Transverse colon (tissue), 4 donors: ENCODE measurements at regions not wholly inside any gene's neighbourhood (a gene's known extent, or its start where the extent isn't known, plus 50 kb on each side); places are given as distances from the start of the nearest gene placed in this dataset.

Experiments
- DNase-seq: peaks from one replicate; pipeline ENCODE4 v3.0.0-alpha.2; 2019
- H3K27ac ChIP-seq, 4 donors: fragments of 200-600 bp; sonication (generic); 2 replicates each; pipeline ENCODE4 v1.5.1; 2016 to 2018; ENCODE audit warnings: inconsistent platforms in 4 of 4
- H3K27me3 ChIP-seq: fragments of 200-600 bp; sonication (generic); 2 replicates; pipeline ENCODE4 v1.5.1; 2017; ENCODE audit warnings: inconsistent platforms
- H3K36me3 ChIP-seq, 4 donors: fragments of 200-600 bp; sonication (generic); 2 replicates each; pipeline ENCODE4 v1.5.1; 2017 to 2019; ENCODE audit warnings: inconsistent platforms in 4 of 4
- H3K4me1 ChIP-seq, 4 donors: fragments of 200-600 bp; sonication (generic); 2 replicates each; pipeline ENCODE4 v1.5.1; 2017 to 2020; ENCODE audit warnings: inconsistent platforms in 4 of 4
- H3K4me3 ChIP-seq, 4 donors: fragments of 200-600 bp; sonication (generic); 1 replicate in 1 of 4; 2 replicates in 3 of 4; pipeline versions ENCODE4 v1.5.1 to v1.6.1; 2017 to 2019; ENCODE audit warnings: inconsistent platforms in 4 of 4
- H3K9me3 ChIP-seq, 2 donors: fragments of 200-600 bp; sonication (generic); 2 replicates each; pipeline ENCODE4 v1.5.1; 2017 to 2019; ENCODE audit warnings: inconsistent platforms in 2 of 2
- CTCF ChIP-seq, 5 experiments: fragments of 200-600 bp in 3 of 5; fragments of 450-650 bp in 2 of 5; sonication (generic) in 3 of 5; IDR thresholded peaks; 1 replicate in 2 of 5; 2 replicates in 3 of 5; pipeline ENCODE4 v1.5.1; 2016 to 2017; ENCODE audit warnings: antibody characterized with exemption in 5 of 5, inconsistent platforms in 3 of 5, mild to moderate bottlenecking in 2 of 5, moderate library complexity in 1 of 5
- EP300 ChIP-seq: sonication (generic); formaldehyde crosslinking; IDR thresholded peaks from one replicate; pipeline ENCODE4 v1.6.1; 2017; ENCODE audit warnings: antibody characterized with exemption, low read depth
- POLR2A ChIP-seq: fragments of 450-650 bp; IDR thresholded peaks from one replicate; pipeline ENCODE4 v1.6.1; 2016; ENCODE audit warnings: antibody characterized with exemption, mild to moderate bottlenecking, moderate library complexity
- POLR2AphosphoS5 ChIP-seq, 3 donors: sonication (generic); formaldehyde crosslinking; IDR thresholded peaks; one replicate each; pipeline ENCODE4 v1.6.1; 2016; ENCODE audit warnings: antibody characterized with exemption in 3 of 3
- WGBS, 2 donors: methylation state at CpG; one replicate each; pipeline ENCODE4 v1.1.5; 2018; ENCODE audit warnings: low coverage in 1 of 2; 5-methylcytosine and 5-hydroxymethylcytosine counted together
- in situ Hi-C, 4 donors: fragments of 200-750 bp; cut with MboI; loops; one replicate each; pipeline versions ENCODE4 v1.15.0 to v1.15.1; 2017; ENCODE audit warnings: low sequenced_read_pairs in 3 of 4, low pct_ligation_motif_present in 1 of 4, low pct_unique_long_range_greater_than_20kb in 1 of 4
- intact Hi-C: fragments of 100-400 bp; cut with DNase I; formaldehyde crosslinking; loops from one replicate; pipeline ENCODE4 v1.15.1; 2023; ENCODE audit warnings: low total_unique reads

- intact Hi-C loops, result no loop called here
These were observed 73.7 kb downstream of the BBS10 start for GRCh38 chr12:76274420-76275083.

GRCh38 chr12:76272287-76272686 is 75.9 kb downstream of the BBS10 start:
- intact Hi-C loops, result no loop called here
- no peak overlapping the region for H3K27ac ChIP-seq

More at GRCh38 chr12:76274420-76275083, 73.7 kb downstream of the BBS10 start:
- Histone ChIP-seq H3K27ac (no peak overlapping the region), H3K27me3 (no peaks in the 10 kb centered on the region), H3K36me3 (no peaks in the 10 kb centered on the region), H3K4me3 (no peak overlapping the region), H3K4me1 (no peaks in the 10 kb centered on the region), H3K9me3 (no peaks in the 10 kb centered on the region)
- TF ChIP-seq CTCF (IDR thresholded peaks at IDR 0.05), result no peak
- TF ChIP-seq POLR2AphosphoS5 (IDR thresholded peaks at IDR 0.05), result no peak
- no peak for TF ChIP-seq EP300
- TF ChIP-seq POLR2A, result no peak
- no peak for DNase-seq
- 80 to 85% methylated on average over 3 of the region's 3 CpGs for WGBS, 2 donors
- in situ Hi-C loops, result no loop called here

GRCh38 chr12:76270657-76271358 is 77.4 kb downstream of the BBS10 start:
- H3K4me3 ChIP-seq, result no peak overlapping the region
- in situ Hi-C loops, result no loop called here
- no peak for DNase-seq
- WGBS, 2 donors, result 56 to 58% methylated on average over 2 of the region's 2 CpGs
- intact Hi-C loops, result no loop called here
- TF ChIP-seq POLR2AphosphoS5 (IDR thresholded peaks at IDR 0.05) (no peak), POLR2A (no peak), CTCF (IDR thresholded peaks at IDR 0.05) (no peak)
- no peak overlapping the region for H3K27ac ChIP-seq
- H3K36me3 ChIP-seq, result no peaks in the 10 kb centered on the region
- no peaks in the 10 kb centered on the region for H3K4me1 ChIP-seq
- H3K9me3 ChIP-seq, result no peaks in the 10 kb centered on the region
- no peaks in the 10 kb centered on the region for H3K27me3 ChIP-seq

More at GRCh38 chr12:76272287-76272686, 75.9 kb downstream of the BBS10 start:
- H3K4me3 ChIP-seq, result no peak overlapping the region
- no peaks in the 10 kb centered on the region for H3K36me3 ChIP-seq
- no peaks in the 10 kb centered on the region for H3K4me1 ChIP-seq
- TF ChIP-seq EP300 (no peak), POLR2AphosphoS5 (IDR thresholded peaks at IDR 0.05) (no peak), CTCF (IDR thresholded peaks at IDR 0.05) (no peak), POLR2A (no peak)
- in situ Hi-C loops, result no loop called here
- no peaks in the 10 kb centered on the region for H3K27me3 ChIP-seq
- DNase-seq, result no peak
- 59 to 63% methylated on average over 3 to 4 of the region's 4 CpGs for WGBS, 2 donors
- H3K9me3 ChIP-seq, result no peaks in the 10 kb centered on the region

- Histone ChIP-seq H3K4me1 (no peaks in the 10 kb centered on the region), H3K36me3 (no peaks in the 10 kb centered on the region), H3K4me3 (no peak overlapping the region), H3K9me3 (no peaks in the 10 kb centered on the region), H3K27ac (no peak overlapping the region), H3K27me3 (no peaks in the 10 kb centered on the region)
- 74 to 100% methylated on average over 1 of the region's 1 CpG for WGBS, 2 donors
- in situ Hi-C loops, result no loop called here
- no peak for DNase-seq
- intact Hi-C loops, result no loop called here
- no peak for TF ChIP-seq EP300
These were observed 79.9 kb downstream of the BBS10 start for GRCh38 chr12:76268267-76268666.
